HG03342 (cell line): ENCODE measurements at regions not wholly inside any gene's neighbourhood (a gene's known extent, or its start where the extent isn't known, plus 50 kb on each side); places are given as distances from the start of the nearest gene placed in this dataset.

Experiments used
- ATAC-seq: cut with Tn5 transposase; IDR thresholded peaks from one replicate; pipeline ENCODE4 v1.9.1; 2021; ENCODE audit warnings: mild to moderate bottlenecking, moderate library complexity; ENCODE audit not compliant: unreplicated experiment

DNA sequence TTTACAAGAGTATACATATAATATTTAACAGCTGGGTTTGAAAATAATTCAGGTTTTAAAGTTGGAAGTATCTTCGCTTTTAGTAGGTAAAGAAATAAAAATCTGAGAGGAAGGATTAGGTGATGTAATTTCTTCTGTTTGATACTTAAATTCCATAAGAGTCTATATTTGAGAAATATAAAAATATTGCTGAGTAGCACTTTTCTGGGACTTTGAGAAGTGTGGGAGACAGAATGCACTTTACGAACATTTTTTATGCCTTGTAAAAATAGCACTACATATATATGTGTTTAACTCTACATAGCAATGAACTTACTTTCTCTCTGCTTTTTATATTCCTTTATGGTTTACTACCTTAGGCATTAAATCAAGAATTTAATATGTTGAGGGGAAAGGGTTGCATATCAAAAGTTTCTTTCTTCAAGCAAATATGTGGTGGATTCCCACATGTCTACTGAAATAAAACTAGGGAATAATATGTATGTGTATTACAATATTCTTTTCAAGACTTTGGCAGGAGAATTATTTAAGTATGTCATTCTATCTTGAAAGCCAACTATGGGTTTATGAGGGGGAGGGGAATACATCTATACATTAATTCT, 266.7 kb upstream of the ADAMTS5 start:
- no peak for ATAC-seq

GRCh38 chr21:27225940-27226339, 259.1 kb upstream of the ADAMTS5 start:
- ATAC-seq: no peak

- ATAC-seq: no peak
These were observed 258.3 kb upstream of the ADAMTS5 start for GRCh38 chr21:27225151-27225550.

DNA sequence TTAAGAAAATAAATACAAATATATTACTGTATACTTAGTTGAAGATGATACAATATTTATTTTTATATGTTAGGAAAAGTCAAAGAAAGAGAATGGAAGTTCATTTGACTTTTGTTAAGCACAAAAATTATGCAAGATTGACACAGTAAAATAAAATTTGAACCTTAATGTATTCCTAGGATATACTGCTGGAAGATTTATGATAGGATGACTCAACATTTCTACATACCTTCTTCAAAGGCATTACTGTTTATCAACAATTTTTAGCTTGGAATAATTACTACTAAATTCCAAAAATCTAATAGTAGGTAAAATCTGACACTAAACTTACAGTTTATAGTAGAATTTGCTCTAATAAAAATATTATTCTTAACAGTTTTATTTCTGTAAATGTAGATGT, 257.3 kb upstream of the ADAMTS5 start:
- no peak for ATAC-seq

GRCh38 chr21:27221077-27221476, 254.2 kb upstream of the ADAMTS5 start:
- no peak for ATAC-seq

GRCh38 chr21:27220416-27220815, 253.5 kb upstream of the ADAMTS5 start:
- ATAC-seq: no peak

DNA sequence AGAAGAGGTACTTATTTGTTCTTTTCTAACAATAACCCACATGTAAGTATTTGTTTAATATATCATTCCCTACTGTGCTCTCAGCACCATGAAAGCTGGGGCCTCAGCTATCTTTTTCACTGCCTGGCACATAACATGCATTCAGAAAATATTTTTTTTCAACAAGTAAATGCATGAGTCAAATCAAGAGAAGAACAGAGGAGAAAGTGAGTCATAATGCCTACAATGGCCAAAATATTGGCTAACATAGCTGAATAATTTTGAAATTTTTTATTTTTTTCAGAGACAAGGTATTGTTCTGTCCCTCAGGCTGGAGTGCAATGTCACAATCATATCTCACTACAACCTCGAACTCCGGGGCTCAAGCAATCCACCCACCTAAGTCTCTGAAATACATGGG, 252.2 kb upstream of the ADAMTS5 start:
- ATAC-seq: no peak

- ATAC-seq: no peak
These were observed 246.4 kb upstream of the ADAMTS5 start for GRCh38 chr21:27213303-27213702.

DNA sequence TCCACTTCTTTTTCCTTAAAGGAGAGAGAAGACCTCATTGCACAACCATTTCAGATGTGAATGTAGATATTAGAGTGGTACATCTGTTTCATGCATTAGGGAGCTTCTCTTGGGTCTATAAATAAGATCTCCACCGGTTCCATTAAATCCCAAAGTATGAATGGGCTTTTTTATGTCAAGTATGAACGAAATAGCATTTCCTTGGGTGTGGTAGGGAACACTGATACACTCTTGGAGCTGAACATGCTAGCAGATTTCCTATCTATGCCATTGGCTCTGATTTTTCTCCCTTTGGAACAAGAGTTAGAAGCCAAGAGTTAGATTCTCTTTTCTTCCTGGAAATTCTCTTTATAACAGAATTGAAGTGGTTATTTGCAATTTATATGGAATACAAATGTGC, 245.6 kb upstream of the ADAMTS5 start:
- ATAC-seq: no peak

DNA sequence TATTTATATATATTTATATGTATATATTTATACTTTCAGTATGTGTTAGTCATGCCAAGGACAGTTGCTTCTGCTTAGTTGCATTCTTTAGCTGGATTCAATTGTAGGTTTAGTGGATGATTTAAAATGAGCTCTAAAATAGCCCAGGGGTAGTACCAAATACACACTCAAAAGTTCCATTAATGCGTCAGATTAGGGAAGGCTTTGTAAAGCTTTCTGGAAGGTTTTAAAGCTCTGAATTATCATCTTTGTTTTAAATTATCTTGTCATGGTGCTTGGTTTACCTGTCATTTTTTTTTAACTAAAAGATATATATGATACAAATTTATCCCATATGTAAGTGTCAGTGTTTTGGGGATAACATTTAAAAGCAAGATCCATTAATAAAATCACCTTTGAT, 242.7 kb upstream of the ADAMTS5 start:
- no peak for ATAC-seq

- ATAC-seq: no peak
These were observed 239.6 kb upstream of the ADAMTS5 start for GRCh38 chr21:27206368-27206982.

GRCh38 chr21:27202301-27202700, 235.4 kb upstream of the ADAMTS5 start:
- ATAC-seq: no peak

GRCh38 chr21:27201197-27201596, 234.3 kb upstream of the ADAMTS5 start:
- ATAC-seq: no peak

- ATAC-seq: no peak
These were observed 229.8 kb upstream of the ADAMTS5 start for GRCh38 chr21:27196651-27197050.

DNA sequence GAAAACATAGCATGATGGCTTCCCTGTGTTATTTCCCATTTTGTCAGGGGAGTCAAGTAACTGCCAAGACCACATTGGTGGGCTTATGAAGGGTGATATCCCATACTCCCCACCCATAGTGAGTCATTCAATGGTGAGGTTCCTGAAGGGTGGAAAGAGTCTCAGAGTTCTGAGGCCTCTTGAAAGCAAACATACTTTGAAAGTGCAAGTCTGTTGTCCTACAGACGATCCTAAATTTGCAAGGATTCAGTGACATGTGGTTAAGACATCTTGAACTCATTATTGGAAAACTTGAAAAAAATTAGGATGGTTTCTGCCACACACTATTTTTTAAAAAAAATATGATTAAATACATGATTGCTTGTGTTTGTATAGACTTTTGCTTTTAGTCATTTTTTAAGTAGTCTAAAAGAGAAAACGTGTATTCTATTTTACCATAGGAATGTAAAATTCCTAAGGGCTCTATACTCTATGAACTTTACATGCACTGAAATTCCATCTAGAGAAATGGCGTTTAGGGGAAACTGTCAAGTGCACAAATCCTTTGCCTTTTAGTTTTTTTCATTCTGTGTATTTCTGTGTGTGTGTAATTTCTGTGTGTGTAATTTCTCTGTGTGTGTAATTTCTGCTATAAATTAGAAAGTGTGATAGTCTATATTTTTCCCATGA, 225.5 kb upstream of the ADAMTS5 start:
- no peak for ATAC-seq

DNA sequence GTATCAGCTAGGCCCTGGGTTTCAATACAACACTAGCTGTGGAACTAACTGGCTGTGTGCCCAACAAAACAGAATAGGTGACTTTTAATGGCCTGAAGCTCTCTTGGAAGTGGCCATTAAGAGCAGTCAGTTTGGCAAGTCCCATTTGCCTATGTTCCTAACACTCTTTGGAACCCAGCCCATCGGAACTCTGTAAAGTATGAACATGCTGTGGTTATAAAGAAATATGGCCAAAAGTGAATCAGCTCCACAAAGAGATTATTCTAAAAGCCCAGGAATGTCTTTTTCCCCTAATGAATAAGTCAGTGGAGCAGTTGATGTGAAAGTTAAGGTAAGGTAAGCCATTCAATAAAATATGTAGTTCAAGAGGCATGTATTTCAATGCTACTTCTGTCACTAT, 223.7 kb upstream of the ADAMTS5 start:
- no peak for ATAC-seq

DNA sequence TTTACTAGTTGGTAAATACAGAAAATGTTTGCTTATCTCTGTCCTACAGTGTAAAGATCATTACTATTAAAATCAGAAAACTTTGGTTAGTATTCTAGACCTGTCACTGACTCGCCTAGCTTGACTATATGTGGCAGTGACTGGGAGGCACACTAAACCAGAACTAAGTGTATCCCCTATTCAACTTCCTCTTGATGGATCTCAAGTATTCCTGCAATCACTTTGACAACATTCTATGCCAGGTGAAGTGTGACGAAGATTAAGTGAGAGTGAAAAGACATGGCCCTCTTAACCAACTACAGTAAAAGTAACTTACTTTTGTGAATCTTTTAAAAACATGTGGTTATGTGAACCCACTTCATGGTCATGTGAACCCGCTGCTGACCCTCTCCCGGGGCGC, 223.0 kb upstream of the ADAMTS5 start:
- ATAC-seq: no peak

- ATAC-seq: no peak
These were observed 206.2 kb upstream of the ADAMTS5 start for GRCh38 chr21:27173053-27173452.

DNA sequence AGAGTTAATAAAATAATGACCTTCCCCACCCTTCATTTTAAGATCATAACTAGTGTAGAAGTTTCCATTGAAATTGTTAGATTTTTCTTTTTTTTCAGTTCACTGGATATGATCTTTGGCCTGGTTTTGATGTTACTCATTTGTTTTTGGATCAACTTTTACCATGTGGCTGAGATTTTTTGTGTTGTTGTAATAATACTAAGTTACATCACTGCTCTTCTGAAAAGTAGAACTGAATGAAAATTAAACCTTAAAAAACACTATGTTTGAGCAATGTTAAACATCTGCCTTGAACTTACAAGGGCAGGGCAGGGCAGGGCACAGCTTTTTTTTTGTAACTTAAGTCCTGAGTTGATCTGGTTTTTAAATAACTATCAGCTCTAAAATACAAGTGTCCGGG, 204.8 kb upstream of the ADAMTS5 start:
- ATAC-seq: no peak

GRCh38 chr21:27168084-27168483, 201.2 kb upstream of the ADAMTS5 start:
- no peak for ATAC-seq

DNA sequence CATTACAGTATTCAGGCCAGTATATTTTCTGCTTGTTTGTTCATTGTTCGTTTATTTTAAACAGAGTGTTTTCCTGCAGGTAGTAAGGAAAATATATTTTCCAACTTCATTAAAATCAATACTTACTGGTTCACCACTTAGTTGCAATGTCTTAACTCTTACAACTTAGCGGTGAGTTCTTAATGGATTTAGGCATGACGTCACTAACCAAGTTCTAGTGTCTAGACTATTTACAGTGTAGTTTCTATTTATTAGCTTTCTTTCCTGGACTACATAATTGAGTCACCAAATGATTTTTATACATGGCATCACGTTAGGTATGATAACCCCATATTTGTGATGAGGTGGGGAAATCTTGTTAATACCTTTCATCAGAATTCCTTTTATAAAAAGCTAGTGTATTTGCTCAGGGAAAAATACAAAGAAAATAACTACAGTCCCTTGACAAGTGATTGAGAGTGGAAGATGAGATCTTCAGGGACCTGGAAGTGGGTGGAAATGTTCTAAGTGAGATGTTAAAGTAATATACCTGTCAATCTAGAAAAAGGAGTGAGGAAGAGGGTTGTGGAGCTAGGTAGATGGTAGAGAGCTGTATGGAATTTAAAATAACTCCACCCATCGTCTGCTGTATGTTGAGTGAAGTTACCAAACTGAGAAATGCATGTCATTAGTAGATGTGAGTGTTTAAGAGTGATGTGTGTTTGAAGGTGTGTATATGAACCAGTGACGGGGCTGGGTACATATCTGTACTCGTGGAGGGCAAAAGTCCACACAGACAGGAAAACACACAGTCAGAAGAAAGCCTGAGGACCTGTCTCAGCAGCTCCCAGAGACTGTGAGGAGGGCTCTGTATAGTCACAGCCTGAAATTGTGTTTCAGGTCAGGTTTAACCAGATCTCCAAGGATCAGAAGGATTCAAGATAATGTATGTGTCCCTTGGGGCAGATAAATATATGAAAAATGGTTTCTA, 197.6 kb upstream of the ADAMTS5 start:
- ATAC-seq: no peak
